Mesendoderm (in vitro differentiated cells): ENCODE measurements at regions not wholly inside any gene's neighbourhood (a gene's known extent, or its start where the extent isn't known, plus 50 kb on each side); places are given as distances from the start of the nearest gene placed in this dataset.

ENCODE experiments used
- DNase-seq: peaks from one replicate; pipeline ENCODE4 v3.0.0; 2013
- H2AK5ac ChIP-seq: 2 replicates; pipeline ENCODE4 v1.6.1; 2013; ENCODE audit warnings: low read length, inconsistent platforms
- H2BK120ac ChIP-seq: 2 replicates; pipeline ENCODE4 v1.6.1; 2013; ENCODE audit warnings: low read depth, mild to moderate bottlenecking, low read length, moderate library complexity, mixed read lengths
- H2BK15ac ChIP-seq: replicated peaks from 2 replicates; pipeline ENCODE4 v1.6.1; 2013; ENCODE audit warnings: low read depth, mild to moderate bottlenecking, moderate library complexity
- H2BK5ac ChIP-seq: 2 replicates; pipeline ENCODE4 v1.6.1; 2013; ENCODE audit warnings: low read length, inconsistent platforms
- H3K18ac ChIP-seq: 2 replicates; pipeline ENCODE4 v1.6.1; 2013; ENCODE audit warnings: mild to moderate bottlenecking, low read length, mixed read lengths
- H3K23ac ChIP-seq: one replicate; pipeline ENCODE4 v1.6.1; 2013; ENCODE audit warnings: low read length
- H3K27ac ChIP-seq: 2 replicates; pipeline ENCODE4 v1.5.1; 2013; ENCODE audit warnings: low read depth, mild to moderate bottlenecking, inconsistent platforms, low read length, moderate library complexity
- H3K27me3 ChIP-seq: 2 replicates; pipeline ENCODE4 v1.6.1; 2013; ENCODE audit warnings: low read length, control low read depth, mild to moderate bottlenecking, inconsistent platforms; ENCODE audit not compliant: insufficient read depth, poor library complexity
- H3K36me3 ChIP-seq: 2 replicates; pipeline ENCODE4 v1.6.1; 2013; ENCODE audit warnings: low read length, inconsistent platforms; ENCODE audit not compliant: control insufficient read depth, insufficient read depth
- H3K4ac ChIP-seq: one replicate; pipeline ENCODE4 v1.6.1; 2013; ENCODE audit warnings: low read depth, mild to moderate bottlenecking, low read length, moderate library complexity
- H3K4me1 ChIP-seq: 2 replicates; pipeline ENCODE4 v1.6.1; 2013; ENCODE audit warnings: low read depth, low read length, inconsistent platforms; ENCODE audit not compliant: control insufficient read depth
- H3K4me2 ChIP-seq: 2 replicates; pipeline ENCODE4 v1.6.1; 2013; ENCODE audit warnings: low read length
- H3K4me3 ChIP-seq: 2 replicates; pipeline ENCODE4 v1.5.1; 2013; ENCODE audit warnings: mild to moderate bottlenecking, low read length
- H3K56ac ChIP-seq: one replicate; pipeline ENCODE4 v1.6.1; 2013; ENCODE audit warnings: low read length
- H3K79me1 ChIP-seq: 2 replicates; pipeline ENCODE4 v1.6.1; 2013; ENCODE audit warnings: low read length, inconsistent platforms
- H3K79me2 ChIP-seq: 2 replicates; pipeline ENCODE4 v1.6.1; 2013; ENCODE audit warnings: mild to moderate bottlenecking, low read length; ENCODE audit not compliant: control insufficient read depth, insufficient read depth
- H3K9ac ChIP-seq: 2 replicates; pipeline ENCODE4 v1.6.1; 2013; ENCODE audit warnings: low read length, inconsistent platforms
- H4K5ac ChIP-seq: one replicate; pipeline ENCODE4 v1.6.1; 2013; ENCODE audit warnings: low read length
- H4K8ac ChIP-seq: one replicate; pipeline ENCODE4 v1.6.1; 2013; ENCODE audit warnings: low read depth, mild to moderate bottlenecking, control low read depth, low read length, moderate library complexity
- WGBS: extraction: QIAGEN DNeasy Blood & Tissue Kit; methylation state at CpG from one replicate; pipeline ENCODE4 v1.1.7; 2013; ENCODE audit warnings: low lambda C conversion rate, missing lambda C conversion rate; ENCODE audit not compliant: insufficient coverage; ENCODE audit errors: extremely low coverage; 5-methylcytosine and 5-hydroxymethylcytosine counted together

DNA sequence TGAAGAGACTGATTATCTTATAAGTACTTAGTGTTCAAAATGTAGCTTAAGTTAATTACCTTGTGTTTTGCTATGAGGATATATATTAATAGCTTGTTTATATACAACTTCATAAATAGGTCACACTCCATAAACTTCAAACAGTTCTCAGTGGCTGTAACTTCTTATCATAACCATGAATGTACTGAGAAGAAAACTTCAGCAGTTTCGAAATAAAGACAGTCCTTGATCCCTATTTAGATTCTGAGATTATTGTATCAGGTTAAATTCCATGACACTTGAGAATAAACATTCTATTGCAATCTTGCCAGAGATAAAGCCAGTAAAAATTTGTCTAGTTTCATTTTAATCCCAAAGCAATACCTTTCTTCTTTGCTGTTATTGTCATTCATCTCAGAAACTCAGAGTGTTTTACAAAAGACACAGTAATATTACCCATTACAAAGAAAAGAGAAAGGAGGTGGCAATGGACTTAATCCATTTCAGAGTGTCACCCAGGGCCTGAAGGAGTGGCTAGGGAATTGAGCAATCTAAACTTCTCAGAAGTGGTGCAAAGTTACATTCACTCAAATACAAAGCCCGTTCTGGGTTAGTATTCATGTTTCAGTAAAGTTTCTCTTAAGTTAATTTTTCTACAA lies 403.6 kb downstream of the SEMA3D start:
- Histone ChIP-seq H3K4me2 (no peak overlapping the region), H2BK15ac (no peak overlapping the region), H3K9ac (no peak overlapping the region), H3K4me1 (no peaks in the 10 kb centered on the region), H3K79me2 (no peaks in the 10 kb centered on the region), H3K18ac (no peak overlapping the region), H2AK5ac (no peak overlapping the region), H3K23ac (no peak overlapping the region), H4K5ac (no peak overlapping the region), H3K79me1 (no peaks in the 10 kb centered on the region), H3K56ac (no peak overlapping the region), H3K36me3 (no peaks in the 10 kb centered on the region), H3K27me3 (no peaks in the 10 kb centered on the region), H3K4ac (no peak overlapping the region), H3K27ac (no peak overlapping the region), H4K8ac (no peak overlapping the region), H3K4me3 (no peak overlapping the region), H2BK5ac (no peak overlapping the region), H2BK120ac (no peak overlapping the region)
- no CpG with 5 or more reads among the region's 2 CpGs for WGBS
- DNase-seq = no peak

DNA sequence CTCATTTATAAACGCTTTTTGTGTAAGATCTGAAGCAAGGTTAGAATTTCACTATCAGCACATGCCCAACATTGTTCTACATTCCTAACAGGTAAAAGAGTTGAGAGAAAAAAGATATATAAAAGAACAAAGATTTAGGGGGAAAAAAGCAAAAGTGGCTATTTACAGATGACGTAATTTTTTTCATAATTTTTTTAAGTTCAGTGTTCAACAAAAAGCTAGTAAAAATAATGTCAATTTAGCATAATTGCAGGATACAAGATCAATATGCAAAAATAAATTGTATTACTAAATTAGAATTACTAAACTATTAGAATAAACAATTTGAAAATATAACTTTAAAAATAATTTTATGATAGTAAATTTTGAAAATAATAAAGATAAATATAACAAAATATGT lies 405.0 kb downstream of the SEMA3D start:
- Histone ChIP-seq H3K9ac (no peak overlapping the region), H3K27ac (no peak overlapping the region), H4K5ac (no peak overlapping the region), H2BK5ac (no peak overlapping the region), H3K27me3 (no peaks in the 10 kb centered on the region), H3K4ac (no peak overlapping the region), H3K23ac (no peak overlapping the region), H4K8ac (no peak overlapping the region), H3K36me3 (no peaks in the 10 kb centered on the region), H3K4me3 (no peak overlapping the region), H2AK5ac (no peak overlapping the region), H3K18ac (no peak overlapping the region), H3K79me2 (no peaks in the 10 kb centered on the region), H3K4me2 (no peak overlapping the region), H3K56ac (no peak overlapping the region), H2BK15ac (no peak overlapping the region), H3K4me1 (no peaks in the 10 kb centered on the region), H2BK120ac (no peak overlapping the region), H3K79me1 (no peaks in the 10 kb centered on the region)
- no CpG with 5 or more reads among the region's 2 CpGs for WGBS
- no peak for DNase-seq

GRCh38 chr7:84780158-84781124 lies 406.4 kb downstream of the SEMA3D start:
- H3K4me3 ChIP-seq = no peak overlapping the region
- no peak overlapping the region for H2BK120ac ChIP-seq
- no peak overlapping the region for H3K18ac ChIP-seq
- H3K23ac ChIP-seq = no peak overlapping the region
- no peak overlapping the region for H3K9ac ChIP-seq
- H4K5ac ChIP-seq = no peak overlapping the region
- no peaks in the 10 kb centered on the region for H3K79me1 ChIP-seq
- no peak for DNase-seq
- no peak overlapping the region for H4K8ac ChIP-seq
- H3K27ac ChIP-seq = no peak overlapping the region
- no peak overlapping the region for H2AK5ac ChIP-seq
- H3K36me3 ChIP-seq = no peaks in the 10 kb centered on the region
- no CpG with 5 or more reads among the region's 10 CpGs for WGBS
- H2BK5ac ChIP-seq = no peak overlapping the region
- no peaks in the 10 kb centered on the region for H3K79me2 ChIP-seq
- no peak overlapping the region for H3K4ac ChIP-seq
- H3K4me2 ChIP-seq = no peak overlapping the region
- no peaks in the 10 kb centered on the region for H3K4me1 ChIP-seq
- no peak overlapping the region for H2BK15ac ChIP-seq
- no peaks in the 10 kb centered on the region for H3K27me3 ChIP-seq
- no peak overlapping the region for H3K56ac ChIP-seq

DNA sequence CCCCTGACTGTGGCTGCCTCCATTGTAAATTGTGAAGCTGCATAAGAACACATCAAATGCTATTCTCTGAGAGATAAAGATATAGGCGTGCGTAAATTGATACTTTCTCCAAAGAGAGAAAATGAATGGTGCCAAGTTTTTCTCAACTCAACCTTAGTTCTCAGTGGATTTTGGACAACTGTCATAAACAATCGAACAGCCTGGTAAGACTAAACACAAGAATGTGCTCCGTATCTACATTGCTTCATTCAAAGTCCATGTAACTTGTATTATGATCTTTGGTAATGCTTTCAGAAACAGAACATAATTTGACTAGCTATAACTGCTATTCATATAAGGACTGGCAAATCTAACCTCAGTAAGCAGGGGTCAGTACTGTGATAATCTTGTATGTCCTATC lies 429.1 kb downstream of the SEMA3D start:
- Histone ChIP-seq H3K79me2 (no peaks in the 10 kb centered on the region), H3K27ac (no peak overlapping the region), H2AK5ac (no peak overlapping the region), H3K27me3 (no peaks in the 10 kb centered on the region), H3K4ac (no peak overlapping the region), H3K18ac (no peak overlapping the region), H4K5ac (no peak overlapping the region), H3K4me3 (no peak overlapping the region), H4K8ac (no peak overlapping the region), H3K36me3 (no peaks in the 10 kb centered on the region), H3K56ac (no peak overlapping the region), H2BK5ac (no peak overlapping the region), H3K79me1 (no peaks in the 10 kb centered on the region), H3K4me2 (no peak overlapping the region), H3K9ac (no peak overlapping the region), H3K23ac (no peak overlapping the region), H3K4me1 (no peaks in the 10 kb centered on the region), H2BK15ac (no peak overlapping the region), H2BK120ac (no peak overlapping the region)
- no peak for DNase-seq
- no CpG with 5 or more reads among the region's 4 CpGs for WGBS

- Histone ChIP-seq H2BK120ac (no peak overlapping the region), H2BK15ac (no peak overlapping the region), H4K5ac (no peak overlapping the region), H4K8ac (no peak overlapping the region), H3K56ac (no peak overlapping the region), H3K79me2 (no peaks in the 10 kb centered on the region), H2AK5ac (no peak overlapping the region), H3K79me1 (no peaks in the 10 kb centered on the region), H3K27me3 (no peaks in the 10 kb centered on the region), H3K4me2 (no peak overlapping the region), H3K4ac (no peak overlapping the region), H3K23ac (no peak overlapping the region), H3K36me3 (no peaks in the 10 kb centered on the region), H3K18ac (no peak overlapping the region), H3K9ac (no peak overlapping the region), H3K4me3 (no peak overlapping the region), H3K27ac (no peak overlapping the region), H3K4me1 (no peaks in the 10 kb centered on the region), H2BK5ac (no peak overlapping the region)
- no peak for DNase-seq
- no CpG with 5 or more reads among the region's 2 CpGs for WGBS
Measured at GRCh38 chr7:84746353-84746752, 440.5 kb downstream of the SEMA3D start.
